ENCODE measurements at regions not wholly inside any gene's neighbourhood (a gene's known extent, or its start where the extent isn't known, plus 50 kb on each side); places are given as distances from the start of the nearest gene placed in this dataset.

DNA sequence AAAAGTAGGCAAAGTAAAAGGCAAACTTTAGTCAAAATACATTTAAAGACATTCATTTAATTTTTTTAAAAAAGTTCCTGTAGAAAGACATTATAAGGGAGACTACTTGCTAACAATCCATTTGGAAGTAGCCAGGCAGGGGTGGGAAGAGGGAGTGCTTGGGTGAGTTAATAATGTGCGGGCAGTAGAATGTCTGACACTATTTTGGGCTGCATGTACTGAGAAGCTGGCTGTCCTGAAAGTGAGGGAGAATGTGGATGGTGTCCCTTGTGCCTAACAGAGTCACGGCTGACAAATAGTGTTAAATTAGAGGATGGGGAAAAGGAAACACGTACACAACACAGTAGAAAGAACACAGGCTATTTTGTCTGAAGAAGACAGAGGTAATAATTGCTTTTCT is 142.5 kb downstream of the LCA5 start:
- TF ChIP-seq KAT7 (CRISPR knock-in tag; IDR thresholded peaks at IDR 0.05; ENCODE audit: borderline replicate concordance) (no peak), ZNF589 (CRISPR knock-in tag; conservative IDR thresholded peaks at IDR 0.05) (no peak), RNF2 (conservative IDR thresholded peaks at IDR 0.05; ENCODE audit: low read depth) (no peak), PRDM10 (CRISPR knock-in tag; IDR thresholded peaks at IDR 0.05; ENCODE audit: low read depth) (no peak), ZNF468 (CRISPR knock-in tag; IDR thresholded peaks at IDR 0.05) (no peak), ZNF225 (CRISPR knock-in tag; IDR thresholded peaks at IDR 0.05) (no peak), CBX2 (IDR thresholded peaks at IDR 0.05; ENCODE audit: low read depth, low read length) (no peak), CBX2 (CRISPR knock-in tag; IDR thresholded peaks at IDR 0.05; ENCODE audit: low read depth) (no peak), SALL1 (CRISPR knock-in tag; IDR thresholded peaks at IDR 0.05) (no peak), ZNF354B (CRISPR knock-in tag; IDR thresholded peaks at IDR 0.05) (no peak), ZNF30 (CRISPR knock-in tag; IDR thresholded peaks at IDR 0.05) (no peak)
- intact Hi-C loops (cut with micrococcal nuclease; ENCODE audit: unreplicated experiment) (no loop called here), in situ Hi-C loops (cut with HindIII; ENCODE audit: extremely low pct_ligation_motif_present, low pct_unique_long_range_greater_than_20kb) (loop anchor here (10.0 kb wide), 1 partner anchor 320 kb away; no protein-coding TSS in a partner anchor)
- Histone ChIP-seq H3K9me3 (ENCODE audit: low read length) (no peaks in the 10 kb centered on the region), H3K4me3 (replicated peaks in 1 of 3; ENCODE audit: insufficient read depth in 1 of 3, low read depth in 2 of 3, low read length in 3 of 3) (no peak overlapping the region), H2AFZ (ENCODE audit: low read length) (no peak overlapping the region), H3K27ac (ENCODE audit: extremely low read length, insufficient read depth, low read length) (no peak overlapping the region), H3K79me2 (ENCODE audit: insufficient read depth, low read length) (no peaks in the 10 kb centered on the region), H3K4me2 (ENCODE audit: low read depth, low read length) (no peak overlapping the region), H3K9ac (ENCODE audit: insufficient read depth, low read depth, low read length) (no peak overlapping the region), H3K27me3 (ENCODE audit: control insufficient read depth in 1 of 2, insufficient read depth in 2 of 2, low read length in 2 of 2) (no peaks in the 10 kb centered on the region), H4K20me1 (ENCODE audit: insufficient read depth, low read length) (no peaks in the 10 kb centered on the region), H3K36me3 (replicated peaks in 1 of 2; ENCODE audit: control insufficient read depth in 1 of 2, insufficient read depth in 2 of 2, low read length in 2 of 2) (no peaks in the 10 kb centered on the region), H3K4me1 (ENCODE audit: insufficient read depth, low read length) (peaks cover 12% of the 10 kb centered on the region)
- FAIRE-seq: no peak
- POLR2A ChIA-PET: no interaction called here
- WGBS (ENCODE audit: low lambda C conversion rate): 56% methylated on average over 3 of the region's 3 CpGs
- DNase-seq (ENCODE audit: low spot score): no peak
- ATAC-seq: no peak
- BruUV-seq (replicated peaks): no TSS peak
- CTCF ChIA-PET (ENCODE audit: low intra/inter-chr PET ratio, low total read pairs): no interaction called here

All from HepG2 (cell line).